Calu3 (cell line): ENCODE measurements at regions not wholly inside any gene's neighbourhood (a gene's known extent, or its start where the extent isn't known, plus 50 kb on each side); places are given as distances from the start of the nearest gene placed in this dataset.

Experiments used
- BruUV-seq: library from RNA; stranded (reverse); fragments of 400-500 nt; replicated peaks from 2 replicates; lab custom pipeline; 2021; lab: Mats Ljungman, UMichigan
- CTCF ChIA-PET: fragments of 300-600 bp; sonication (Branson Sonifier 250); formaldehyde crosslinking; loops from one replicate; lab custom pipeline; 2022; ENCODE audit warnings: antibody characterized with exemption; lab: Charles Lee
- DNase-seq: peaks from one replicate; pipeline ENCODE4 v3.0.0; 2022
- H3K27ac Mint-ChIP-seq: one replicate; pipeline ENCODE4 v1.8.0; 2022; ENCODE audit warnings: mixed read lengths; ENCODE audit not compliant: unreplicated experiment
- H3K27me3 Mint-ChIP-seq: one replicate; pipeline ENCODE4 v1.8.0; 2022; ENCODE audit warnings: mixed read lengths; ENCODE audit not compliant: unreplicated experiment
- H3K36me3 Mint-ChIP-seq: one replicate; pipeline ENCODE4 v1.8.0; 2022; ENCODE audit warnings: mild to moderate bottlenecking, moderate library complexity, mixed read lengths; ENCODE audit not compliant: insufficient read depth, unreplicated experiment
- H3K4me1 Mint-ChIP-seq: one replicate; pipeline ENCODE4 v1.8.0; 2022; ENCODE audit warnings: mild to moderate bottlenecking, low read depth, mixed read lengths; ENCODE audit not compliant: unreplicated experiment
- H3K4me3 Mint-ChIP-seq: one replicate; pipeline ENCODE4 v1.8.0; 2022; ENCODE audit warnings: mild to moderate bottlenecking, low read depth, moderate library complexity, mixed read lengths; ENCODE audit not compliant: unreplicated experiment
- H3K9me3 Mint-ChIP-seq: one replicate; pipeline ENCODE4 v1.8.0; 2022; ENCODE audit warnings: low read depth, mixed read lengths; ENCODE audit not compliant: unreplicated experiment
- CTCF ChIP-seq: fragments of 200-600 bp; IDR thresholded peaks from one replicate; pipeline ENCODE4 v1.8.0; 2022; ENCODE audit warnings: antibody characterized with exemption; ENCODE audit not compliant: unreplicated experiment
- intact Hi-C: fragments of 100-400 bp; cut with micrococcal nuclease; formaldehyde crosslinking; loops from one replicate; pipeline ENCODE4 v1.10.0; 2022; ENCODE audit not compliant: unreplicated experiment

DNA sequence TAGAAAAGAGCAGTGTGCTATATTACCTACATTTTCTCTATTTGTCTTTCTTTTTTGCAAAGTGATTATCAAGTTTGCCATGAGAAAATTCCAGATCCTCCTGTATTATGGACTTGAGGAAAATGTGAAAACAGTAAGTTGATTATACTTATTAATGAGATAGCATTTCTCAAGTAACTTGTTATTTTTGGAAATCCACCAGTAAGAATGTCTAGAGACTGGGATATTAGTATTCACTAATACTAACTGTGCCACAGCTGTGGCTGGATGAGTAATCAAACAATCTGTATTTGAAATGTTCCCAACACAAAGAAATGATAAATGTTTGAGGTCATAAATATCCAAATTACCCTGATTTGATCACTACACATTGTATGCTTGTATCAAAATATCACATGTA lies 147.0 kb upstream of the CTSO start:
- Mint-ChIP-seq H3K9me3 (no peaks in the 10 kb centered on the region), H3K27ac (no peak overlapping the region), H3K4me1 (no peaks in the 10 kb centered on the region), H3K36me3 (no peaks in the 10 kb centered on the region), H3K4me3 (no peak overlapping the region), H3K27me3 (no peaks in the 10 kb centered on the region)
- CTCF ChIA-PET = no interaction called here
- no TSS peak for BruUV-seq
- no peak for TF ChIP-seq CTCF
- intact Hi-C loops = no loop called here
- DNase-seq = no peak

GRCh38 chr4:156098805-156099204 lies 145.1 kb upstream of the CTSO start:
- BruUV-seq = no TSS peak
- no peak overlapping the region for H3K4me3 Mint-ChIP-seq
- no peaks in the 10 kb centered on the region for H3K4me1 Mint-ChIP-seq
- CTCF ChIA-PET = no interaction called here
- no peak for TF ChIP-seq CTCF
- no peaks in the 10 kb centered on the region for H3K36me3 Mint-ChIP-seq
- H3K27me3 Mint-ChIP-seq = no peaks in the 10 kb centered on the region
- H3K9me3 Mint-ChIP-seq = no peaks in the 10 kb centered on the region
- DNase-seq = no peak
- intact Hi-C loops = no loop called here
- no peak overlapping the region for H3K27ac Mint-ChIP-seq

GRCh38 chr4:156085100-156085499 lies 131.4 kb upstream of the CTSO start:
- H3K27ac Mint-ChIP-seq = no peak overlapping the region
- no peak overlapping the region for H3K4me3 Mint-ChIP-seq
- no TSS peak for BruUV-seq
- DNase-seq = no peak
- intact Hi-C loops = no loop called here
- H3K4me1 Mint-ChIP-seq = no peaks in the 10 kb centered on the region
- no peaks in the 10 kb centered on the region for H3K9me3 Mint-ChIP-seq
- no peak for TF ChIP-seq CTCF
- no peaks in the 10 kb centered on the region for H3K36me3 Mint-ChIP-seq
- no peaks in the 10 kb centered on the region for H3K27me3 Mint-ChIP-seq
- CTCF ChIA-PET = no interaction called here

DNA sequence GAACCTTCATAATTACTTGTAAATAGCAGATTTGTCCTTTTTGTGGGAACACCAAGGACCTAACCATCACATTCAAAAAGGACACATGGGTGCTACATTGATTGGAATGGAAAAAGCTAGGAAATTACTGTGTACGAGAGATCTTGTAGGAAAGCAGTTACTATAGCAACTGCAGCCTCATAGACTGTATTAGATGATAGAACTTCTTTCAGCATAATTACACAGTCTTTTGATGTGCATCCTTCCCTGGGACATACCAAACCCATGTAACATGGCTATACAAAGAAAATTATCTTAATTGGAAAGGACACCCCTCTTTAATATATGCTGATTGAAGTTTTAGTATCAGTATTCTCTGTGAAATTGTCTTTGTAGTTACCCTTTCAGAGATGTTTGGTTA lies 130.7 kb upstream of the CTSO start:
- no peaks in the 10 kb centered on the region for H3K27me3 Mint-ChIP-seq
- intact Hi-C loops = no loop called here
- no peaks in the 10 kb centered on the region for H3K36me3 Mint-ChIP-seq
- DNase-seq = no peak
- no peaks in the 10 kb centered on the region for H3K9me3 Mint-ChIP-seq
- no peak overlapping the region for H3K4me3 Mint-ChIP-seq
- no peaks in the 10 kb centered on the region for H3K4me1 Mint-ChIP-seq
- no peak overlapping the region for H3K27ac Mint-ChIP-seq
- CTCF ChIA-PET = no interaction called here
- TF ChIP-seq CTCF = no peak
- BruUV-seq = no TSS peak
